ENCODE measurements at regions not wholly inside any gene's neighbourhood (a gene's known extent, or its start where the extent isn't known, plus 50 kb on each side); places are given as distances from the start of the nearest gene placed in this dataset.

DNA sequence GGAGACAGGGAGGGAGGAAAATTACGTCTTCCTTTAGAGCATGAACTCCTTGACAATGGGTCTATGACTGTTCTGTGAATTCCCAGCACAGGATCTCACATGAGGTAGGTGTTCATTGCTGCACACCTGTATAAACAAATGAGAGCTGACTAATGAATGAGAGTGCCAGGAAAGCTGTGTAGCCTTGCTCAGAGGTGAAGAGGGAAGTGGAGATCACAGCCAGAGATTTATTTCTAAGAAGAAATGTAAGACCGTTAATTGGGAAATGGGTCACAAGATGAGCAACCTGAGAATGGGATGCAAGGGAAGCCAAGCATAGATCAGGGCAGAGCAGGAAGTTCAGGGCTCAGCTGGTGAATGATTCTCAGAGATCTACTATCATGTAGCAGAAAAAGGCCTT, 295.1 kb downstream of the CDK5RAP2 start:
- H3K27ac ChIP-seq = no peak overlapping the region
- POLR2A ChIA-PET = no interaction called here
- H3K9me3 ChIP-seq = no peaks in the 10 kb centered on the region
- H3K4me1 ChIP-seq = no peaks in the 10 kb centered on the region; the same call in 2 of the 3 replicates
- CTCF ChIA-PET = interaction anchor here (0.8 kb wide), 1 partner anchor 10 kb away, joined by 3 read pairs; no protein-coding TSS in a partner anchor
- 13% methylated on average over 2 of the region's 2 CpGs for WGBS (ENCODE audit: missing lambda C conversion rate)
- no peak overlapping the region for H3K4me2 ChIP-seq
- TF ChIP-seq POLR2AphosphoS2 (conservative IDR thresholded peaks at IDR 0.05; ENCODE audit: low read length) (no peak), BHLHE40 (IDR thresholded peaks at IDR 0.05; ENCODE audit: low read depth, low read length) (no peak), EP300 (IDR thresholded peaks at IDR 0.05) (no peak), RCOR1 (IDR thresholded peaks at IDR 0.05; ENCODE audit: low read depth, low read length) (no peak), HEYL (CRISPR knock-in tag; IDR thresholded peaks at IDR 0.05) (no peak), HOXB5 (CRISPR knock-in tag; IDR thresholded peaks at IDR 0.05) (no peak), KDM1A (IDR thresholded peaks at IDR 0.05; ENCODE audit: low read depth) (no peak), HOXB13 (CRISPR knock-in tag; IDR thresholded peaks at IDR 0.05; ENCODE audit: low read depth) (no peak), FOSB (CRISPR knock-in tag; IDR thresholded peaks at IDR 0.05) (no peak), ZNF302 (CRISPR knock-in tag; IDR thresholded peaks at IDR 0.05) (no peak), ZSCAN20 (CRISPR knock-in tag; IDR thresholded peaks at IDR 0.05) (no peak)
- TF ChIP-seq, protein P1, sequence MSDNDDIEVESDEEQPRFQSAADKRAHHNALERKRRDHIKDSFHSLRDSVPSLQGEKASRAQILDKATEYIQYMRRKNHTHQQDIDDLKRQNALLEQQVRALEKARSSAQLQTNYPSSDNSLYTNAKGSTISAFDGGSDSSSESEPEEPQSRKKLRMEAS (IDR thresholded peaks at IDR 0.05) = no peak
- TF ChIP-seq, protein P2, sequence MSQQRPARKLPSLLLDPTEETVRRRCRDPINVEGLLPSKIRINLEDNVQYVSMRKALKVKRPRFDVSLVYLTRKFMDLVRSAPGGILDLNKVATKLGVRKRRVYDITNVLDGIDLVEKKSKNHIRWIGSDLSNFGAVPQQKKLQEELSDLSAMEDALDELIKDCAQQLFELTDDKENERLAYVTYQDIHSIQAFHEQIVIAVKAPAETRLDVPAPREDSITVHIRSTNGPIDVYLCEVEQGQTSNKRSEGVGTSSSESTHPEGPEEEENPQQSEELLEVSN (IDR thresholded peaks at IDR 0.05; ENCODE audit: borderline replicate concordance, low read depth) = no peak
- TF ChIP-seq, protein P3, sequence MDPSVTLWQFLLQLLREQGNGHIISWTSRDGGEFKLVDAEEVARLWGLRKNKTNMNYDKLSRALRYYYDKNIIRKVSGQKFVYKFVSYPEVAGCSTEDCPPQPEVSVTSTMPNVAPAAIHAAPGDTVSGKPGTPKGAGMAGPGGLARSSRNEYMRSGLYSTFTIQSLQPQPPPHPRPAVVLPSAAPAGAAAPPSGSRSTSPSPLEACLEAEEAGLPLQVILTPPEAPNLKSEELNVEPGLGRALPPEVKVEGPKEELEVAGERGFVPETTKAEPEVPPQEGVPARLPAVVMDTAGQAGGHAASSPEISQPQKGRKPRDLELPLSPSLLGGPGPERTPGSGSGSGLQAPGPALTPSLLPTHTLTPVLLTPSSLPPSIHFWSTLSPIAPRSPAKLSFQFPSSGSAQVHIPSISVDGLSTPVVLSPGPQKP (IDR thresholded peaks at IDR 0.05; ENCODE audit: low read depth, low read length) = no peak
- FAIRE-seq = no peak
- no peak for ATAC-seq
- no peak for DNase-seq (ENCODE audit: low read depth in 1 of 2, low spot score in 1 of 2)
- H3K4me3 ChIP-seq = no peak overlapping the region

DNA sequence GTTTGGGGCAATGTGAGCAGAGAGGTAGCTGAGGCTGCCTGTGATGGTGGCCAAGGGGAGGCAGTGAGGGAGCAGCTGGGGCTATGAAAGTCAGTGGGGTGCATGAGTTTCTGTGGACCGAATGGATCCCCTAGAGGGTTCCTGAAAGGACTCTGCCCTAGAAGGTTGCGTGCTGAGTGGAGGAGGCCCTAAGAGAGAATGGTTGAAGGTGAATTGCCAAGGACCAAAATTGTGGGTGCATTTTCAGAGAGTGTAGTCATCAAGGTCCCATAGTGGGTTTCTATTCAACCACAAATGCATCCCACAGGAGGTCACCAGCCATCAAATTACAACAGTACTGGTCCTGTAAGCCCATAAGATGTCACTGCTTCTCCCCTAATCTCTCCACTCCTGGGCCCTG, 298.3 kb downstream of the CDK5RAP2 start:
- 0% methylated on average over 2 of the region's 2 CpGs for WGBS (ENCODE audit: missing lambda C conversion rate)

DNA sequence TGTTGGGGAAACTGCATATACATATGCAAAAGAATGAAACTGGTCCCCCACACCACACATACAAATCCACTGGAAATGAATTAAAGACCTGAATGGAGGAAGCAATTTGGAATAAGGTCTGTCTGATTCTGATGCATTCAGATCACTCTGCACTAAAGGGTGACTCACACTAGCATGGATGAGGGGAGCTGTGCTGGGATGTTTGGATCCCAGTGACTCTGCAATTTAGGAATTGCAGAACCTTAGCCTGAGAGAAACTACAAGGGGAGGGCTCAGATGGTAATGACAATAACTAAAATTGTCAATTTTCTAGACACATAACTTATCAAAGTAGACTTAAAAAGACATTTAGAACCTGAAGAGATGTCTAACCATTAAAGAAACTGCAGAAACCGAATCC, 312.0 kb downstream of the CDK5RAP2 start:
- DNase-seq (ENCODE audit: low read depth in 1 of 2, low spot score in 1 of 2) = no peak
- ATAC-seq = no peak
- CTCF ChIA-PET = no interaction called here

More for the DNA sequence above, 298.3 kb downstream of the CDK5RAP2 start:
- Histone ChIP-seq H3K9me3 (no peaks in the 10 kb centered on the region), H3K27ac (no peak overlapping the region), H3K4me1 (no peaks in the 10 kb centered on the region), H3K4me3 (no peak overlapping the region), H3K4me2 (no peak overlapping the region)
- FAIRE-seq = no peak
- TF ChIP-seq ZFP36 (IDR thresholded peaks at IDR 0.05; ENCODE audit: borderline replicate concordance, partially characterized antibody) (no peak), POLR2AphosphoS2 (conservative IDR thresholded peaks at IDR 0.05; ENCODE audit: low read length) (no peak), NPAS2 (CRISPR knock-in tag; IDR thresholded peaks at IDR 0.05; ENCODE audit: borderline replicate concordance) (no peak), FOXS1 (CRISPR knock-in tag; IDR thresholded peaks at IDR 0.05) (no peak)
- TF ChIP-seq, protein P4, sequence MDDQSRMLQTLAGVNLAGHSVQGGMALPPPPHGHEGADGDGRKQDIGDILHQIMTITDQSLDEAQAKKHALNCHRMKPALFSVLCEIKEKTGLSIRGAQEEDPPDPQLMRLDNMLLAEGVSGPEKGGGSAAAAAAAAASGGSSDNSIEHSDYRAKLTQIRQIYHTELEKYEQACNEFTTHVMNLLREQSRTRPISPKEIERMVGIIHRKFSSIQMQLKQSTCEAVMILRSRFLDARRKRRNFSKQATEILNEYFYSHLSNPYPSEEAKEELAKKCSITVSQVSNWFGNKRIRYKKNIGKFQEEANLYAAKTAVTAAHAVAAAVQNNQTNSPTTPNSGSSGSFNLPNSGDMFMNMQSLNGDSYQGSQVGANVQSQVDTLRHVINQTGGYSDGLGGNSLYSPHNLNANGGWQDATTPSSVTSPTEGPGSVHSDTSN (IDR thresholded peaks at IDR 0.05) = no peak
- ATAC-seq = no peak
- ChIA-PET POLR2A (no interaction called here), CTCF (no interaction called here)
- DNase-seq (ENCODE audit: low read depth in 1 of 2, low spot score in 1 of 2) = no peak

DNA sequence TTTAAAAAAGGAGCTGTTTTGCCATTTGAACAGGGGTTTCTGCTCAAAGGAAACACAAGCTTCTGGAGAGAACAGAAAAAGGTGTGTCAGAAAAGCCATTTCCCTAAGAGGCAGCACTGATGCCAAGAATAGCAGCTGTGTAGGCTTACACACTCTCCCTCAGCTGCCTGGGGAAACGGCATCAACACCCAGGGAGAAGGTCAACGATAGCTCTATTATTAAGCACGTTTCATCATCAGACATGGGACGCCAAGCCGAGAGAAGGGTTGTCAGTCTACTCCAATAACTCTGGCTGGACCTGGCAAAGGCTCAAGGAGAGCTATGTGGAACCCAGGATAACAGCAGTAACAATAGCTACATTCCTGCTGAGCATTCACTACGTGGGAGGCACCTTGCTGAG, 314.2 kb downstream of the CDK5RAP2 start:
- CTCF ChIA-PET = no interaction called here
- POLR2A ChIA-PET = no interaction called here
- WGBS (ENCODE audit: missing lambda C conversion rate) = 10% methylated on average over 6 of the region's 6 CpGs
- DNase-seq (ENCODE audit: low read depth in 1 of 2, low spot score in 1 of 2) = no peak
- no peak overlapping the region for H3K4me2 ChIP-seq
- ATAC-seq = no peak
- no peak for TF ChIP-seq HOXA7 (CRISPR knock-in tag; IDR thresholded peaks at IDR 0.05)
- no peak for TF ChIP-seq RNF2 (IDR thresholded peaks at IDR 0.05; ENCODE audit: borderline replicate concordance, low read depth)
- TF ChIP-seq POLR2A (IDR thresholded peaks at IDR 0.05; ENCODE audit: low read length) = no peak
- TF ChIP-seq CBX2 (IDR thresholded peaks at IDR 0.05; ENCODE audit: borderline replicate concordance, low read depth) = no peak
- H3K27ac ChIP-seq = no peak overlapping the region
- no peak for FAIRE-seq
- no peaks in the 10 kb centered on the region for H3K4me1 ChIP-seq
- no peak overlapping the region for H3K4me3 ChIP-seq
- H3K9me3 ChIP-seq = no peaks in the 10 kb centered on the region; the same call in 2 of the 3 replicates

More for the DNA sequence above, 312.0 kb downstream of the CDK5RAP2 start:
- Histone ChIP-seq H3K27ac (no peak overlapping the region), H3K4me2 (no peak overlapping the region), H3K4me1 (no peaks in the 10 kb centered on the region), H3K4me3 (no peak overlapping the region), H3K9me3 (no peaks in the 10 kb centered on the region; the same call in 2 of the 3 replicates)
- WGBS (ENCODE audit: missing lambda C conversion rate) = 11% methylated on average over 1 of the region's 1 CpG
- TF ChIP-seq MAZ (IDR thresholded peaks at IDR 0.05; ENCODE audit: borderline replicate concordance, low read depth, low read length) (no peak), ZC3H11A (IDR thresholded peaks at IDR 0.05) (no peak)
- FAIRE-seq = no peak
- POLR2A ChIA-PET = no interaction called here

Measured in A549 (cell line).